CD14-positive monocyte (primary cell): ENCODE measurements at regions not wholly inside any gene's neighbourhood (a gene's known extent, or its start where the extent isn't known, plus 50 kb on each side); places are given as distances from the start of the nearest gene placed in this dataset.
A peak's percentile ranks its signal among the peaks of the same experiment; 100 is the strongest.

ENCODE experiments used
- DNase-seq, 3 donors: peaks; one replicate each; pipeline ENCODE4 v3.0.0-alpha.2; 2011 to 2022
- H2AFZ ChIP-seq: 2 replicates; pipeline ENCODE4 v1.6.0; 2012; ENCODE audit warnings: mild to moderate bottlenecking, low read depth, low read length, inconsistent platforms; ENCODE audit not compliant: insufficient read depth, poor library complexity, severe bottlenecking
- H3K27ac ChIP-seq, 2 donors: 1 replicate in 1 of 2; 2 replicates in 1 of 2; pipeline ENCODE4 v1.5.1; 2012 to 2013; ENCODE audit warnings: low read length in 2 of 2, control low read depth in 1 of 2, inconsistent platforms in 1 of 2, low read depth in 1 of 2, mild to moderate bottlenecking in 1 of 2
- H3K27me3 ChIP-seq, 2 donors: one replicate each; pipeline versions ENCODE4 v1.6.0 to v1.6.1; 2011 to 2013; ENCODE audit warnings: low read length in 2 of 2; ENCODE audit not compliant: control insufficient read depth in 2 of 2, insufficient read depth in 2 of 2
- H3K36me3 ChIP-seq, 2 donors: replicated peaks in 1 of 2; 1 replicate in 1 of 2; 2 replicates in 1 of 2; pipeline versions ENCODE4 v1.5.1 to v1.6.1; 2012 to 2013; ENCODE audit warnings: low read length in 2 of 2, control low read depth in 1 of 2, inconsistent platforms in 1 of 2, mild to moderate bottlenecking in 1 of 2; ENCODE audit not compliant: insufficient read depth in 2 of 2, control insufficient read depth in 1 of 2
- H3K4me1 ChIP-seq, 2 donors: 1 replicate in 1 of 2; 2 replicates in 1 of 2; pipeline versions ENCODE4 v1.5.1 to v1.6.1; 2012 to 2013; ENCODE audit warnings: low read length in 2 of 2, control low read depth in 1 of 2, inconsistent platforms in 1 of 2, mild to moderate bottlenecking in 1 of 2, moderate library complexity in 1 of 2; ENCODE audit not compliant: insufficient read depth in 2 of 2, control insufficient read depth in 1 of 2
- H3K4me2 ChIP-seq: replicated peaks from 2 replicates; pipeline ENCODE3; 2012; ENCODE audit warnings: low read length, moderate library complexity, mild to moderate bottlenecking; ENCODE audit not compliant: poor library complexity, severe bottlenecking; ENCODE audit errors: extremely low read depth
- H3K4me3 ChIP-seq, 3 experiments: fragments of 200-600 bp in 1 of 3; sonication (generic) in 1 of 3; replicated peaks in 1 of 3; 1 replicate in 2 of 3; 2 replicates in 1 of 3; pipeline ENCODE4 v1.5.1; 2011 to 2013; ENCODE audit warnings: low read length in 3 of 3, mild to moderate bottlenecking in 3 of 3, control low read depth in 2 of 3, low read depth in 2 of 3, inconsistent platforms in 1 of 3, moderate library complexity in 1 of 3
- H3K79me2 ChIP-seq: 2 replicates; pipeline ENCODE4 v1.6.0; 2012; ENCODE audit warnings: mild to moderate bottlenecking, control low read depth, inconsistent platforms, low read length, moderate library complexity; ENCODE audit not compliant: insufficient read depth
- H3K9ac ChIP-seq: 2 replicates; pipeline ENCODE4 v1.6.0; 2017; ENCODE audit warnings: low read length, mild to moderate bottlenecking; ENCODE audit not compliant: insufficient read depth, poor library complexity, severe bottlenecking
- H3K9me3 ChIP-seq, 2 donors: replicated peaks in 1 of 2; 1 replicate in 1 of 2; 2 replicates in 1 of 2; pipeline versions ENCODE4 v1.5.1 to v1.6.1; 2012 to 2013; ENCODE audit warnings: low read length in 2 of 2, control low read depth in 1 of 2; ENCODE audit not compliant: control insufficient read depth in 1 of 2, insufficient read depth in 1 of 2
- H4K20me1 ChIP-seq: 2 replicates; pipeline ENCODE4 v1.6.0; 2012; ENCODE audit warnings: mild to moderate bottlenecking, low read length, control low read depth, moderate library complexity; ENCODE audit not compliant: insufficient read depth
- H3K27ac Mint-ChIP-seq, 7 donors: one replicate each; pipeline ENCODE4 v1.8.0; 2020; ENCODE audit warnings: mild to moderate bottlenecking in 7 of 7, mixed read lengths in 7 of 7, moderate library complexity in 6 of 7, inconsistent platforms in 2 of 7
- H3K27me3 Mint-ChIP-seq, 3 donors: one replicate each; pipeline ENCODE4 v1.8.0; 2021 to 2022; ENCODE audit warnings: low read depth in 3 of 3, mild to moderate bottlenecking in 3 of 3, mixed read lengths in 3 of 3, moderate library complexity in 3 of 3, inconsistent platforms in 1 of 3
- H3K36me3 Mint-ChIP-seq, 2 donors: one replicate each; pipeline ENCODE4 v1.8.0; 2020; ENCODE audit warnings: mixed read lengths in 2 of 2, inconsistent platforms in 1 of 2, mild to moderate bottlenecking in 1 of 2
- H3K4me1 Mint-ChIP-seq: one replicate; pipeline ENCODE4 v1.8.0; 2020; ENCODE audit warnings: mild to moderate bottlenecking, mixed read lengths
- H3K4me3 Mint-ChIP-seq, 2 donors: one replicate each; pipeline ENCODE4 v1.8.0; 2020; ENCODE audit warnings: mild to moderate bottlenecking in 2 of 2, mixed read lengths in 2 of 2, moderate library complexity in 1 of 2
- H3K9me3 Mint-ChIP-seq, 7 donors: one replicate each; pipeline ENCODE4 v1.8.0; 2020 to 2022; ENCODE audit warnings: mixed read lengths in 7 of 7, mild to moderate bottlenecking in 6 of 7, moderate library complexity in 6 of 7, inconsistent platforms in 2 of 7
- CTCF ChIP-seq: fragments of 200-600 bp; IDR thresholded peaks from one replicate; pipeline ENCODE4 v1.8.0; 2022; ENCODE audit warnings: antibody characterized with exemption, mild to moderate bottlenecking
- WGBS: methylation state at CpG from one replicate; pipeline ENCODE4 v1.1.5; 2013; ENCODE audit warnings: missing lambda C conversion rate; ENCODE audit not compliant: insufficient coverage; 5-methylcytosine and 5-hydroxymethylcytosine counted together
- intact Hi-C, 2 donors: fragments of 100-400 bp; cut with micrococcal nuclease; formaldehyde crosslinking; loops; one replicate each; pipeline versions ENCODE4 v1.15.0 to v1.15.1; 2023

DNA sequence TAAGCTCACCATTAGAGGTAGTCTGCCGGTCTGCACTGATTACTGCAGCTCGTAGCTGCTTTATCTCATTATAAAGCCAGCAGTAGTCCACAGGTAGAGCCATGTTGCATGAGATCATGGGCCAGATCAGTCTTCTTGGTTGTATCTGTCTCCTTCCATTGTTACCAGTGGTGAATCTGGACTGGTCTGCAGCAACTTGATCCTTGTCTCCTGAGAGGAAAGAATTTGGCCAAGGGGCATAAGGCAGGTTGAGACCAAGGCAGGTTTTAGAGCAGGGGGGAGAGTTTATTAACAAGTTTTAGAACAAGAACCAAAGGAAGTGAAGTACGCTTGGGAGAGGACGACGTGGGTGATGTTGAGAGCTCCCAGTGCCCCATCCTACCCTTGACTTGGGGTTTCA is 228.5 kb downstream of the STIM2 start:
- H2AFZ ChIP-seq = no peak overlapping the region
- H3K4me1 Mint-ChIP-seq = peaks cover 25% of the 10 kb centered on the region
- H3K9me3 Mint-ChIP-seq = peaks cover 0 to 3% (median 0%) of the 10 kb centered on the region in 7 donors
- no peaks in the 10 kb centered on the region for H3K9me3 ChIP-seq
- intact Hi-C loops = no loop called here
- H4K20me1 ChIP-seq = no peaks in the 10 kb centered on the region
- H3K27ac ChIP-seq = no peak overlapping the region
- peaks cover 54 to 81% (median 59%) of the 10 kb centered on the region in 3 donors for H3K27me3 Mint-ChIP-seq
- H3K4me3 Mint-ChIP-seq = peak overlapping the region in 1 of 2 donors; percentile 52
- peaks cover 24 to 26% of the 10 kb centered on the region in 2 donors for H3K4me1 ChIP-seq
- no peaks in the 10 kb centered on the region for H3K79me2 ChIP-seq
- H3K9ac ChIP-seq = no peak overlapping the region
- WGBS = 96% methylated on average over 4 of the region's 5 CpGs
- no peak for DNase-seq
- H3K4me3 ChIP-seq = no peak overlapping the region
- no peaks in the 10 kb centered on the region for H3K36me3 ChIP-seq
- no peak overlapping the region for H3K27ac Mint-ChIP-seq
- TF ChIP-seq CTCF = no peak
- H3K4me2 ChIP-seq = no peak overlapping the region
- peaks cover 0 to 4% of the 10 kb centered on the region in 2 donors for H3K36me3 Mint-ChIP-seq
- H3K27me3 ChIP-seq = peaks cover 29 to 54% of the 10 kb centered on the region in 2 donors

DNA sequence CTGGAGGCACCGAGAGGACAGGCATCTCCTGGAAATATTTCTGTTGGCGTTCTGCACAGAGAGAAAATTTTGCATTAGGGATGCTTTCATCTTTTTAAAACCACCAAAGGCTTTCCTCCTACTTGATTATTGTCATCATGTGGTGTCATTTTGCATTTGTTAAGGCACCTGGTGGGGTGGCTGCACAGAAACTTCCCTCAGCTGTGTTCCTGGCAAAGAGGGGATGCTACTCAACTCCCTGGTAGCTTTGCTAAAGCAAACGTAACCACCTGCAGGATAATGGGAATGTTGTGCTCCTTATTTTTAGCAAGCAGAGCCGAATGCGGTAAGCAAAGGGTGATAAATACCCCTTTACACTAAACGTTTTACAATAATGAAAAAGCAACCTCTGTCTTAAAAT is 229.8 kb downstream of the STIM2 start:
- Histone ChIP-seq H4K20me1 (no peaks in the 10 kb centered on the region), H3K79me2 (no peaks in the 10 kb centered on the region), H3K36me3 (no peaks in the 10 kb centered on the region), H3K4me2 (no peak overlapping the region), H3K4me1 (peaks cover 12 to 14% of the 10 kb centered on the region in 2 donors), H3K4me3 (no peak overlapping the region), H3K27ac (no peak overlapping the region), H3K27me3 (peaks cover 25 to 43% of the 10 kb centered on the region in 2 donors), H3K9ac (no peak overlapping the region), H2AFZ (no peak overlapping the region), H3K9me3 (no peaks in the 10 kb centered on the region)
- intact Hi-C loops = no loop called here
- TF ChIP-seq CTCF = no peak
- DNase-seq = no peak
- H3K4me1 Mint-ChIP-seq = peaks cover 13% of the 10 kb centered on the region
- peaks cover 46 to 71% (median 47%) of the 10 kb centered on the region in 3 donors for H3K27me3 Mint-ChIP-seq
- H3K27ac Mint-ChIP-seq = no peak overlapping the region
- H3K9me3 Mint-ChIP-seq = peaks cover 0 to 3% (median 0%) of the 10 kb centered on the region in 7 donors
- no peak overlapping the region for H3K4me3 Mint-ChIP-seq
- H3K36me3 Mint-ChIP-seq = peaks cover 0 to 1% of the 10 kb centered on the region in 2 donors
- WGBS = 0% methylated on average over 1 of the region's 6 CpGs
